ENCODE measurements at regions not wholly inside any gene's neighbourhood (a gene's known extent, or its start where the extent isn't known, plus 50 kb on each side); places are given as distances from the start of the nearest gene placed in this dataset.

DNA sequence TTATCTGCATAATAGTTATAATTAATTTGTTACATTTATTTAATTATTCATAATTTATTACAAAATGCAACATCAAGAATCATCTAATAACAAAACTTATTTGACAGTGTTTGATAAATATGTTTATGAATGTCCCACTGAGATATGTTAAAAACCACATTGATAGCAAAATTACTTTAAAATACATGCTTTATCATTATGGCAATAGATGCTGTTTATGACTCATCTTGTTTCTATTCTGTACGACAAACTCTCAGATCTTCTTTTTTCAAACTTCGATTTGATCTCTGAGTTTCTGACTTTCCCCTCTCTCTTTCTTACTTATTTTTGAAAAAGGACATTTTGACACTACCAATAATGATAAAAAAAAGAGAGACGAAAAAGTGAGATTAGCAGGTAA is 56.8 kb upstream of the LRRK2 start:
- Histone ChIP-seq H3K27me3 (ENCODE audit: low read depth) (no peaks in the 10 kb centered on the region), H3K9me3 (no peaks in the 10 kb centered on the region), H3K4me1 (no peaks in the 10 kb centered on the region), H3K36me3 (no peaks in the 10 kb centered on the region), H3K4me3 (no peak overlapping the region), H3K27ac (no peak overlapping the region)
- intact Hi-C loops (cut with DNase I) = no loop called here
- ATAC-seq = no peak
- TF ChIP-seq, protein P1, sequence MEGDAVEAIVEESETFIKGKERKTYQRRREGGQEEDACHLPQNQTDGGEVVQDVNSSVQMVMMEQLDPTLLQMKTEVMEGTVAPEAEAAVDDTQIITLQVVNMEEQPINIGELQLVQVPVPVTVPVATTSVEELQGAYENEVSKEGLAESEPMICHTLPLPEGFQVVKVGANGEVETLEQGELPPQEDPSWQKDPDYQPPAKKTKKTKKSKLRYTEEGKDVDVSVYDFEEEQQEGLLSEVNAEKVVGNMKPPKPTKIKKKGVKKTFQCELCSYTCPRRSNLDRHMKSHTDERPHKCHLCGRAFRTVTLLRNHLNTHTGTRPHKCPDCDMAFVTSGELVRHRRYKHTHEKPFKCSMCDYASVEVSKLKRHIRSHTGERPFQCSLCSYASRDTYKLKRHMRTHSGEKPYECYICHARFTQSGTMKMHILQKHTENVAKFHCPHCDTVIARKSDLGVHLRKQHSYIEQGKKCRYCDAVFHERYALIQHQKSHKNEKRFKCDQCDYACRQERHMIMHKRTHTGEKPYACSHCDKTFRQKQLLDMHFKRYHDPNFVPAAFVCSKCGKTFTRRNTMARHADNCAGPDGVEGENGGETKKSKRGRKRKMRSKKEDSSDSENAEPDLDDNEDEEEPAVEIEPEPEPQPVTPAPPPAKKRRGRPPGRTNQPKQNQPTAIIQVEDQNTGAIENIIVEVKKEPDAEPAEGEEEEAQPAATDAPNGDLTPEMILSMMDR (IDR thresholded peaks at IDR 0.05) = no peak
- no peak for DNase-seq

DNA sequence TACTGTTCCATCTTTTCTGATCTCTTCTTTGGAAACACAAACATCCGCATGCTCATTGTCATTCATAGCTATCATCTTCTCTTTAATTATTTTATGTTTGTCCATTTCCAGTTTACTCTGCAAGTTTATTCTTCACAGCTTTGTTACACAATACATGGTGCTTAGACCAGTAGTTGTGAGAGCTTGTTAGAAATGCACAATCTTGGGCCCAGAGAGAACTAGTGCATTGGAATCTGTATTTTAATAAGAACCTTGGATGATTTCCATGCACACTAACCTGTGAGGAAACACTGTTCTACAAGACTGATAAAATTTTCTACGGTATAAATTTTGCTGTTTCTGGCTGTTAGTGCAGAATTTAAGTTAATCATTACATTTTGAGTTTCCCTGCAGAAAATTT is 59.3 kb upstream of the SLC2A13 start:
- ATAC-seq = no peak
- Histone ChIP-seq H3K4me1 (no peaks in the 10 kb centered on the region), H3K9me3 (no peaks in the 10 kb centered on the region), H3K4me3 (no peak overlapping the region), H3K27ac (no peak overlapping the region), H3K36me3 (no peaks in the 10 kb centered on the region), H3K27me3 (ENCODE audit: low read depth) (no peaks in the 10 kb centered on the region)
- intact Hi-C loops (cut with DNase I) = no loop called here
- no peak for DNase-seq
- TF ChIP-seq, protein P1 (IDR thresholded peaks at IDR 0.05) = no peak

DNA sequence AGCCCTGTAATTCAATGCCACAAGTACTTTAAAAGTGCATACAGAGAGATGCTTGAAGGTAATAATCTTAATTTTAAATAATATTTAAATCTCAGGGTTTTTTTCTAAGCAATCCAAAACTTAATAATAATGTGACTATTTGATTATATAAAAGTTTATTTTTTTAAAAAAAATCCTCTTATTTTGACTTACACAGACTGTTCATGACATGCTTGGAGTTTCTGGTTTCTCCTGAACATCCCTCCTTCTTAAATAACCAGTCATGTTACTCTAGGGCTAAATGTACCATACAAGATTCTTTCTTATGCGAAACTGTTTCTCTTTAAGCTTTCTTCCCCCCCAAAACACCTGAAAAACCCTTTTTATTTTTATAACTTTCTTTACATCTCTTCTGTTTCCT is 58.2 kb upstream of the SLC2A13 start:
- H3K9me3 ChIP-seq = no peaks in the 10 kb centered on the region
- DNase-seq (no peak), ATAC-seq (no peak)
- no peaks in the 10 kb centered on the region for H3K27me3 ChIP-seq (ENCODE audit: low read depth)
- H3K36me3 ChIP-seq = no peaks in the 10 kb centered on the region
- H3K4me3 ChIP-seq = no peak overlapping the region
- TF ChIP-seq, protein P1 (IDR thresholded peaks at IDR 0.05) = no peak
- H3K27ac ChIP-seq = no peak overlapping the region
- H3K4me1 ChIP-seq = peaks cover 3% of the 10 kb centered on the region
- intact Hi-C loops (cut with DNase I) = no loop called here

DNA sequence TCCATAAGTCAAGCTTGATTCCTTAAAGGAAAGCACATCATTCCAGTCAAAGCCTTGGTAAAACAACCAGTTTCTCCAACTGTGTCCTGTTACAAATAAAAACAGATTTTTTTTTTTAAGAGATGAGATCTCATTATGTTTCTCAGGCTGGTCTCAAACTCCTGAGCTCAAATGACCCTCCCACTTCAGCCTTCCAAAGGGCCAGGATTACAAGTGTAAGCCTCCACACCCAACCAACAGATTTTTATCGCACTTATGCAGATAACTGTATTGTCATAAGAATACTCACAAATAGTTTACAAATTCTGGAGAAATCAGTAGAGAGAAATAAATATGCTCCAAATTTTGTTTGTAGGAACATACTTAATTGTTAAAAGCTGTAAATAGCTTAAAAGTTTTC is 56.2 kb upstream of the SLC2A13 start:
- Histone ChIP-seq H3K36me3 (no peaks in the 10 kb centered on the region), H3K4me1 (peaks cover 20% of the 10 kb centered on the region), H3K4me3 (no peak overlapping the region), H3K27me3 (ENCODE audit: low read depth) (no peaks in the 10 kb centered on the region), H3K9me3 (no peaks in the 10 kb centered on the region), H3K27ac (no peak overlapping the region)
- DNase-seq = no peak
- TF ChIP-seq, protein P1 (IDR thresholded peaks at IDR 0.05) = no peak
- no peak for ATAC-seq
- intact Hi-C loops (cut with DNase I) = no loop called here

DNA sequence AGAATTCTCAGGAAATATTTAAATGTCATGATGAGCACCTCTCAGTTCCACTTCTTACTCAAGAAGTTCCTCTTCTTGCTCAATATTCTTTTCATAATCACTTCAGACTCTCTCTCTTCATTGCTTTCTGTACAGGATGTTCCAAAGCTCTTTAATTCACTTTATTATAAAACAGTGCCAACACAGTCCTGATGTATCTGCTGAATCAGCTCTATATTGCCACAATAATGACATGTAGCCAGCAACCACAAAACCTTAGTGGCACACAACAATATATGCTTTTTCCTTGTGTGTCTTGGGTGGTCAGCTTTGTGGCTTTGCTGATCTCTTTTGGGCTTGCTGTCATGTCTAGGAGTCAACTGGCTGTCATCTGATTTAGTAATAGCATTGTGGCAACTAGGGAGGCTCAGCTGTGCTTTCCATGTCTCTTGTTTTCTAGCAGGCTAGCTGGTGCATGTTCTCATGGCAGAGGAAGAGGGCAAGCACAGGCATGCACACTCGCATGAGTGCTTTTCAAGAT is 52.8 kb upstream of the SLC2A13 start:
- Histone ChIP-seq H3K4me3 (no peak overlapping the region), H3K9me3 (no peaks in the 10 kb centered on the region), H3K36me3 (no peaks in the 10 kb centered on the region), H3K4me1 (peaks cover 20% of the 10 kb centered on the region), H3K27me3 (ENCODE audit: low read depth) (no peaks in the 10 kb centered on the region), H3K27ac (peak overlapping the region; percentile 79)
- no peak for DNase-seq
- intact Hi-C loops (cut with DNase I) = loop anchor here (10.0 kb wide), 2 partner anchors 86 to 156 kb away; no protein-coding TSS in a partner anchor
- ATAC-seq = peak; percentile 68 to 90
- TF ChIP-seq, protein P1 (IDR thresholded peaks at IDR 0.05) = no peak
